HCT116 (cell line): ENCODE measurements at regions not wholly inside any gene's neighbourhood (a gene's known extent, or its start where the extent isn't known, plus 50 kb on each side); places are given as distances from the start of the nearest gene placed in this dataset.

Experiments
- EZH2phosphoT487 ChIP-seq: fragments of 200-600 bp; IDR thresholded peaks from 2 replicates; pipeline ENCODE4 v1.6.1; 2018; ENCODE audit warnings: antibody characterized with exemption, borderline replicate concordance
- REST ChIP-seq: IDR thresholded peaks from 2 replicates; pipeline ENCODE4 v1.6.1; 2012; ENCODE audit warnings: low read depth

DNA sequence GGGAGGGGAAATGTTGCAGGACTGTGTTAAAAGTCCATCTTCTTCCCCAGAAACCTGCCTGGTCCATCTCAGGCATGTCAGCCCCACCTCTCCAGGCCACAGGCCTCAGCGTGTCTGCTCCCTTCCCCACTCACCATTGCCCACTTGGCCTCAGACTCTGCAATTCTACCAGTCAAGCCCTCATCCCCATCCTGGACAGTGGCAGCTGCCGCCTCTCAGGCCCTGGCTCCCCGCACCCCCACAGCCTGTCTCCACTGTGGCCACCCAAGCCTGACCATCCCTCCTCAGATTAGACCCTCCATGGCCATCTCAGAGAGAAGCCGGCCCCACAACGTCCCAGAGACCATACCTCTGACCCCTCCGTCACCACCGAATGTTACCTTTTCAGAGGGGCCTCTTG, 89.9 kb downstream of the BARX1 start:
- no peak for TF ChIP-seq REST
- no peak for TF ChIP-seq EZH2phosphoT487
